H9 (cell line): ENCODE measurements at regions not wholly inside any gene's neighbourhood (a gene's known extent, or its start where the extent isn't known, plus 50 kb on each side); places are given as distances from the start of the nearest gene placed in this dataset.

Source experiments
- DNase-seq: peaks from one replicate; pipeline ENCODE4 v3.0.0-alpha.2; 2017
- H2AFZ ChIP-seq: one replicate; pipeline ENCODE4 v1.6.1; 2013; ENCODE audit warnings: mild to moderate bottlenecking, low read length, control low read depth, moderate library complexity
- H2AK5ac ChIP-seq: 2 replicates; pipeline ENCODE4 v1.6.1; 2013; ENCODE audit warnings: low read length, control low read depth, mixed read lengths; ENCODE audit not compliant: insufficient read length
- H2BK120ac ChIP-seq: one replicate; pipeline ENCODE4 v1.6.1; 2013; ENCODE audit warnings: low read depth, mild to moderate bottlenecking, low read length, control low read depth, inconsistent platforms; ENCODE audit not compliant: poor library complexity, severe bottlenecking
- H2BK12ac ChIP-seq: 2 replicates; pipeline ENCODE4 v1.6.1; 2013; ENCODE audit warnings: low read length, control low read depth, mixed read lengths, low read depth; ENCODE audit not compliant: insufficient read length
- H2BK15ac ChIP-seq: 2 replicates; pipeline ENCODE4 v1.6.1; 2013; ENCODE audit warnings: low read depth, low read length, control low read depth
- H2BK20ac ChIP-seq: one replicate; pipeline ENCODE4 v1.6.1; 2013; ENCODE audit warnings: low read depth, mild to moderate bottlenecking, low read length, control low read depth, inconsistent platforms; ENCODE audit not compliant: poor library complexity, severe bottlenecking
- H2BK5ac ChIP-seq: 2 replicates; pipeline ENCODE4 v1.6.1; 2013; ENCODE audit warnings: low read length, control low read depth, mixed read lengths; ENCODE audit not compliant: insufficient read length
- H3K14ac ChIP-seq: 2 replicates; pipeline ENCODE4 v1.6.1; 2013; ENCODE audit warnings: low read length, control low read depth; ENCODE audit not compliant: insufficient read depth
- H3K18ac ChIP-seq: 2 replicates; pipeline ENCODE4 v1.6.1; 2013; ENCODE audit warnings: low read depth, mild to moderate bottlenecking, mixed read lengths, low read length, control low read depth; ENCODE audit not compliant: insufficient read length
- H3K23ac ChIP-seq: 2 replicates; pipeline ENCODE4 v1.6.1; 2013; ENCODE audit warnings: low read length, control low read depth, mixed read lengths, low read depth; ENCODE audit not compliant: insufficient read length
- H3K23me2 ChIP-seq: 2 replicates; pipeline ENCODE4 v1.6.1; 2013; ENCODE audit warnings: low read depth, mild to moderate bottlenecking, mixed read lengths, low read length, control low read depth; ENCODE audit not compliant: insufficient read length, poor library complexity, severe bottlenecking
- H3K27ac ChIP-seq: 2 replicates; pipeline ENCODE4 v1.5.1; 2013; ENCODE audit warnings: low read length, control low read depth, mixed read lengths, low read depth; ENCODE audit not compliant: insufficient read length
- H3K27me3 ChIP-seq: 2 replicates; pipeline ENCODE4 v1.6.1; 2013; ENCODE audit warnings: low read length, control low read depth, inconsistent platforms; ENCODE audit not compliant: insufficient read depth
- H3K4ac ChIP-seq: 2 replicates; pipeline ENCODE4 v1.6.1; 2013; ENCODE audit warnings: low read depth, mild to moderate bottlenecking, control low read depth, inconsistent platforms, low read length, moderate library complexity
- H3K4me1 ChIP-seq: 2 replicates; pipeline ENCODE4 v1.6.1; 2013; ENCODE audit warnings: low read length, control low read depth, inconsistent platforms; ENCODE audit not compliant: insufficient read depth
- H3K4me2 ChIP-seq: 2 replicates; pipeline ENCODE4 v1.6.1; 2013; ENCODE audit warnings: low read length, control low read depth, mixed read lengths; ENCODE audit not compliant: insufficient read length, insufficient read depth
- H3K56ac ChIP-seq: 2 replicates; pipeline ENCODE4 v1.6.1; 2013; ENCODE audit warnings: low read depth, mild to moderate bottlenecking, mixed read lengths, low read length, control low read depth; ENCODE audit not compliant: insufficient read length
- H3K79me1 ChIP-seq: 2 replicates; pipeline ENCODE4 v1.6.1; 2013; ENCODE audit warnings: low read depth, mild to moderate bottlenecking, moderate library complexity, low read length, control low read depth, inconsistent platforms; ENCODE audit not compliant: insufficient read depth, poor library complexity, severe bottlenecking
- H3K79me2 ChIP-seq: 2 replicates; pipeline ENCODE4 v1.6.1; 2013; ENCODE audit warnings: low read length, control low read depth, inconsistent platforms; ENCODE audit not compliant: insufficient read depth
- H3K9ac ChIP-seq: 2 replicates; pipeline ENCODE4 v1.6.1; 2013; ENCODE audit warnings: low read length, control low read depth, mixed read lengths; ENCODE audit not compliant: insufficient read length; ENCODE audit errors: extremely low read depth
- H3K9me3 ChIP-seq: one replicate; pipeline ENCODE4 v1.6.1; 2013; ENCODE audit warnings: low read depth, low read length, inconsistent platforms; ENCODE audit not compliant: control insufficient read depth
- H3T11ph ChIP-seq: one replicate; pipeline ENCODE4 v1.6.1; 2013; ENCODE audit warnings: mild to moderate bottlenecking, low read length, control low read depth, inconsistent platforms
- H4K20me1 ChIP-seq: one replicate; pipeline ENCODE4 v1.6.1; 2013; ENCODE audit not compliant: control insufficient read depth, insufficient read length, insufficient read depth
- H4K5ac ChIP-seq: 2 replicates; pipeline ENCODE4 v1.6.1; 2013; ENCODE audit warnings: low read depth, mild to moderate bottlenecking, mixed read lengths, low read length, control low read depth; ENCODE audit not compliant: insufficient read length
- H4K8ac ChIP-seq: replicated peaks from 2 replicates; pipeline ENCODE4 v1.6.1; 2013; ENCODE audit warnings: low read length, control low read depth, mixed read lengths, low read depth; ENCODE audit not compliant: insufficient read length
- H4K91ac ChIP-seq: 2 replicates; pipeline ENCODE4 v1.6.1; 2013; ENCODE audit warnings: low read depth, mild to moderate bottlenecking, moderate library complexity, mixed read lengths, low read length, control low read depth; ENCODE audit not compliant: insufficient read length
- H3K27ac Mint-ChIP-seq, 3 experiments: 2 replicates in 2 of 3; 3 replicates in 1 of 3; pipeline ENCODE4 v1.8.0; 2020 to 2021; ENCODE audit warnings: mixed read lengths in 3 of 3, mild to moderate bottlenecking in 1 of 3, moderate library complexity in 1 of 3
- H3K27me3 Mint-ChIP-seq: 2 replicates; pipeline ENCODE4 v1.8.0; 2021; ENCODE audit warnings: low read depth, mild to moderate bottlenecking, moderate library complexity, mixed read lengths
- H3K36me3 Mint-ChIP-seq, 3 experiments: 2 replicates in 2 of 3; 3 replicates in 1 of 3; pipeline ENCODE4 v1.8.0; 2020 to 2021; ENCODE audit warnings: low read depth in 3 of 3, mixed read lengths in 3 of 3; ENCODE audit not compliant: insufficient read depth in 1 of 3
- H3K4me1 Mint-ChIP-seq, 2 experiments: 2 replicates each; pipeline ENCODE4 v1.8.0; 2020; ENCODE audit warnings: mixed read lengths in 2 of 2
- H3K4me3 Mint-ChIP-seq, 2 experiments: 2 replicates in 1 of 2; 3 replicates in 1 of 2; pipeline ENCODE4 v1.8.0; 2020 to 2021; ENCODE audit warnings: mild to moderate bottlenecking in 2 of 2, mixed read lengths in 2 of 2, moderate library complexity in 1 of 2
- H3K9me3 Mint-ChIP-seq, 2 experiments: 2 replicates in 1 of 2; 3 replicates in 1 of 2; pipeline ENCODE4 v1.8.0; 2020; ENCODE audit warnings: mild to moderate bottlenecking in 2 of 2, mixed read lengths in 2 of 2, moderate library complexity in 1 of 2
- CTCF ChIP-seq: fragments of 200-600 bp; sonication (generic); conservative IDR thresholded peaks from 3 replicates; pipeline ENCODE4 v1.8.0; 2021; ENCODE audit warnings: antibody characterized with exemption, mild to moderate bottlenecking
- WGBS: extraction: QIAGEN DNeasy Blood & Tissue Kit; methylation state at CpG from one replicate; pipeline ENCODE4 v1.1.7; 2013; ENCODE audit warnings: missing lambda C conversion rate, low lambda C conversion rate, mixed read lengths; ENCODE audit not compliant: insufficient read length; ENCODE audit errors: extremely low coverage; 5-methylcytosine and 5-hydroxymethylcytosine counted together

GRCh38 chr1:221237587-221237986 lies 358.3 kb downstream of the HLX start:
- no peak overlapping the region for H3K4me2 ChIP-seq
- no peak for DNase-seq
- no peaks in the 10 kb centered on the region for H3K79me2 ChIP-seq
- no peak overlapping the region for H2BK15ac ChIP-seq
- H3K79me1 ChIP-seq = no peaks in the 10 kb centered on the region
- no peak overlapping the region for H2AK5ac ChIP-seq
- H2BK120ac ChIP-seq = no peak overlapping the region
- H3K18ac ChIP-seq = no peak overlapping the region
- no peak overlapping the region for H3K4me3 Mint-ChIP-seq
- H3K27ac ChIP-seq = no peak overlapping the region
- peaks cover 0 to 2% of the 10 kb centered on the region in 2 experiments; a peak in 1 of 5 replicates for H3K9me3 Mint-ChIP-seq
- no peak overlapping the region for H3K4ac ChIP-seq
- H3K23ac ChIP-seq = no peak overlapping the region
- no peak overlapping the region for H3K14ac ChIP-seq
- no peak overlapping the region for H3K56ac ChIP-seq
- H3K23me2 ChIP-seq = no peaks in the 10 kb centered on the region
- no peak overlapping the region for H2BK20ac ChIP-seq
- H3K27me3 ChIP-seq = no peaks in the 10 kb centered on the region
- no peak overlapping the region for H3T11ph ChIP-seq
- no peaks in the 10 kb centered on the region for H3K36me3 Mint-ChIP-seq
- no peaks in the 10 kb centered on the region for H4K20me1 ChIP-seq
- H3K27me3 Mint-ChIP-seq = peaks cover 2% of the 10 kb centered on the region; the same call in 1 of the 2 replicates
- no peak overlapping the region for H2BK12ac ChIP-seq
- no peak for TF ChIP-seq CTCF
- no peak overlapping the region for H3K27ac Mint-ChIP-seq
- no CpG with 5 or more reads among the region's 3 CpGs for WGBS
- no peak overlapping the region for H2AFZ ChIP-seq
- no peaks in the 10 kb centered on the region for H3K4me1 ChIP-seq
- H4K8ac ChIP-seq = no peak overlapping the region
- no peak overlapping the region for H3K9ac ChIP-seq
- H3K9me3 ChIP-seq = no peaks in the 10 kb centered on the region
- H3K4me1 Mint-ChIP-seq = peaks cover 2 to 9% of the 10 kb centered on the region in 2 experiments; a peak in 2 of 4 replicates
- no peak overlapping the region for H4K91ac ChIP-seq
- H4K5ac ChIP-seq = no peak overlapping the region
- no peak overlapping the region for H2BK5ac ChIP-seq
